ENCODE measurements at regions not wholly inside any gene's neighbourhood (a gene's known extent, or its start where the extent isn't known, plus 50 kb on each side); places are given as distances from the start of the nearest gene placed in this dataset.
A peak's percentile ranks its signal among the peaks of the same experiment; 100 is the strongest.

GRCh38 chr1:29502225-29502910 is 266.0 kb downstream of the PTPRU start:
- DNase-seq = no peak

- DNase-seq = no peak
These were observed 265.1 kb downstream of the PTPRU start for GRCh38 chr1:29501227-29501976.

- no peak for DNase-seq
These were observed 264.3 kb downstream of the PTPRU start for GRCh38 chr1:29500651-29501050.

- DNase-seq = no peak
These were observed 263.7 kb downstream of the PTPRU start for GRCh38 chr1:29500041-29500440.

GRCh38 chr1:29499104-29499650 is 262.9 kb downstream of the PTPRU start:
- no peak for DNase-seq

- no peak for DNase-seq
These were observed 262.1 kb downstream of the PTPRU start for GRCh38 chr1:29498126-29499103.

GRCh38 chr1:29497395-29498125 is 261.2 kb downstream of the PTPRU start:
- no peak for DNase-seq

GRCh38 chr1:29496701-29497100 is 260.4 kb downstream of the PTPRU start:
- no peak for DNase-seq

- DNase-seq = peak; percentile 34
These were observed 254.0 kb downstream of the PTPRU start for GRCh38 chr1:29490204-29490934.

- DNase-seq = no peak
These were observed 253.1 kb downstream of the PTPRU start for GRCh38 chr1:29489471-29489870.

GRCh38 chr1:29488794-29489311 is 252.5 kb downstream of the PTPRU start:
- DNase-seq = no peak

GRCh38 chr1:29488086-29488793 is 251.9 kb downstream of the PTPRU start:
- no peak for DNase-seq

- no peak for DNase-seq
These were observed 251.0 kb downstream of the PTPRU start for GRCh38 chr1:29487291-29487690.

- no peak for DNase-seq
These were observed 249.0 kb downstream of the PTPRU start for GRCh38 chr1:29485096-29485925.

- DNase-seq = no peak
These were observed 246.7 kb downstream of the PTPRU start for GRCh38 chr1:29482991-29483390.

- no peak for DNase-seq
These were observed 245.7 kb downstream of the PTPRU start for GRCh38 chr1:29482064-29482463.

GRCh38 chr1:29481031-29481430 is 244.7 kb downstream of the PTPRU start:
- DNase-seq = no peak

- no peak for DNase-seq
These were observed 242.6 kb downstream of the PTPRU start for GRCh38 chr1:29478879-29479278.

GRCh38 chr1:29478151-29478791 is 241.9 kb downstream of the PTPRU start:
- DNase-seq = no peak

Data from NCI-H1694 (cell line).